8988T (cell line): ENCODE measurements at regions not wholly inside any gene's neighbourhood (a gene's known extent, or its start where the extent isn't known, plus 50 kb on each side); places are given as distances from the start of the nearest gene placed in this dataset.

Experiments
- DNase-seq: peaks from one replicate; pipeline ENCODE4 v3.0.0; 2011

- no peak for DNase-seq
These were observed 393.7 kb upstream of the C2CD4B start for GRCh38 chr15:62558640-62559380.

- no peak for DNase-seq
These were observed 394.3 kb upstream of the C2CD4B start for GRCh38 chr15:62559381-62559733.

DNA sequence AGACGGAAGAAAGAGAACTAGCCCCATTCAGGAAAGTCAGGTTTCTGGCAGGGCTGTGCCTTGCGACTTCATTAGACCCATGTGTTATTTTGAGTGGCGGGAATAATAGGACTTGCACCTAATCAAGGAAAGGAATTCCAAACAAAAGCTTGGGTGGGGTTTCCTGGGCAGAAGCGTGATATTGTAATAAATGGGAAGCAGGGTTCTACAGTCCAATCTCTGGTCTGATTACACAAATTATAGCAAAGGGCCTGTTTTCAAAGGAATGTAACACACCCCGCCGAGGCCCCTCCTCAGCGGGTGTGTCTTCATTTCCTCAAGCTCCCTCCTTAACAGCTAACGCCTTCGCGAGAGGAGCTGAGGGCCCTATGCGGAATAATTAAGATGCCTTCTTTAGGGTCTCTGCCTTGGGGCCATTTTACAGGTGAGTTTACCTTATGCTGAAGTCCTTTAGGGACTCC is 396.0 kb upstream of the C2CD4B start:
- no peak for DNase-seq

GRCh38 chr15:62561571-62561970 is 396.5 kb upstream of the C2CD4B start:
- no peak for DNase-seq

- DNase-seq = no peak
These were observed 400.0 kb upstream of the C2CD4B start for GRCh38 chr15:62564886-62565633.

GRCh38 chr15:62565634-62566026 is 400.5 kb upstream of the C2CD4B start:
- DNase-seq = no peak

DNA sequence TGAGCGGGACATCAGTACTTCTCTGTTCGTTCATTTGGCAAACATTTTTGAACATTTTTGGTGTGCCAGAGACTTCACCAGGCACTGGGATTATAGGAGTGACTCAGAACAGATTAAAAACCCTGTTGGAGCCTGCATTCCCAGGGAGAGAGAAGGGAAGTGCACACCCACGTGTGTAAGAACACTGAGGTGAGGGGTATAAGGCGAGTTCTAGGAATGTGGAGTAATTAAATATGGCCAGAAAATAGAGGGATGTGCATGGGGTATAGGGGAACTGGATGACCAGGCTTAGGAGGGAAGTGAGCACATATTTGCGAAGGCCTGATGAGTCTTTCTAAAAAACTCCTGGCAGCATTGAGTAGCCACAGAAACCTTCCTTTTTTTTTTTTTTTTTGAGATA is 401.2 kb upstream of the C2CD4B start:
- no peak for DNase-seq

- DNase-seq = no peak
These were observed 402.4 kb upstream of the C2CD4B start for GRCh38 chr15:62567501-62567900.

GRCh38 chr15:62568004-62568403 is 402.9 kb upstream of the C2CD4B start:
- no peak for DNase-seq

DNA sequence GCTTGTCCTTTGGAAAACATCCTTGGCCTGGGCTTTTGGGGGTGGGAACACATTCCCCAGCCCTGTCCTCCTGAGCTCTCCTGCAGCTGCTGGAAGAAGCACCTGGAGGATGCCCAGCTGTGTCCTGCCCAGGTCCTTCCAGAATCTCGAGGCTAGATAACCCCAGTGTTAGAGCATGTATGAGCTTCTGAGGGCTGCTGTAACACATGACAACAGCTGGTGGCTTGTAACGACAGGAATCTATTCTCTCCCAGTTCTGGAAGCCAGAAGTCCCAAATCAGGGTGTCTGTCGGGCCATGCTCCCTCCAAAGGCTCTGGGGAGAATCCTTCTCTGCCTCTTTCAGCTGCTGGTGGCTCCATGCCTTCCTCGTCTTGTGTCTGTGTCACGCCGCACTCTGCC is 403.6 kb upstream of the C2CD4B start:
- DNase-seq = no peak

GRCh38 chr15:62569460-62570404 is 404.6 kb upstream of the C2CD4B start:
- DNase-seq = no peak

DNA sequence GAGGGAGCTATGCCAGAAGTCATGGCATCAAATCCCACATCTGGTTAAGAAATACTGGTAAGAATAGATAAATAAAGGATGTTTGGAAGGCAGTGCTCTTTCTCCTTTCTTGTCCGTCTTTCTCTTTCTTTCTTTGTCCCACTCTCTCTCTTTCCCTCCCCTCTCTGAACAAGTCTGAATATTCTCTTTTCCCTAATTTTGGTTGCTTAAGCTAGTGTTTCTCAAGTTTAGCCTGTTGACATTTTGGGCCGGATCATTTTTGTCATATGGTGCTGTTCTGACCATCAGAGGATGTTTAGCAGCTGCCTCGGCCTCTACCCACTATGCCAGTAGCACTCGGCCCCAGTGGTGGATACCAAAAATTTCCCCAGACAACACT is 405.3 kb upstream of the C2CD4B start:
- DNase-seq = no peak

DNA sequence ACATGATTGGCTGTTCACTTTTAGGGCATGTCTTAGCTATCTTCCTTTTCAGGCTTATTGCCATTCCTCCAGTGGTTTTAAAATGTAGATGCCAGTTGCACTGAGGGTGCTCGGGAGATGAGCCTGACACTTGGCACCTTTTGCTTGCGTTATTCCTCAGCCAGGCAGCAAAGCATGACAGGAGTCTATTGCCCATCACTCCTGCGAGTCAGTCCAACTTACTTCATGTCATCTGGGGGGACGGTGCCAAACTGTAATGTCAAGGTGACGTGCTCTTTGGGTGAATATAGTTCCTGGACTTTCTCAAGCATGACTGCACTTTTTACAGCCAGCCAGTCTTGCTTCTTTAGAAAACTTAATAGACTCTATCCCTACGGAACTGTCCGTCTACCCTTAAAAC is 406.0 kb upstream of the C2CD4B start:
- DNase-seq = no peak

DNA sequence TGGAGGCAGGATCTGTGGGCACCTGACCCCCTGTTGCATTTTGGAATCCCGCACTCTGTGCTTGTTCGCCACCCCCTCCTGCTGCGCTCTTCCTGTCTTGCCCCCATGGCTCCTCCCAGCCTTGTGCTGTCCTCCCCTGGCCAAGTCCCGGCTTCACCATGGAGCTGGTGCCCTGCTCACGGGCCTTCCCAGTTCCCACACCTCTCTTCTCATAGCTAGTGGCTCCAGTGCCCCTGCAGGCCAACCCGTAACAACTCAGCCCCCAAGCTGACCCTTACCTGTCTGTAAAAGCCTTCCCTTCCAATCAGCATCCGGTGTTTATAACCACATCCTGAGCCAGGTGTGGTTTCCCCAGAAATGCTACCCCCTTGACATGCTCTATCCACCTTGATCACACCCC is 407.7 kb upstream of the C2CD4B start:
- no peak for DNase-seq

- DNase-seq = no peak
These were observed 408.8 kb upstream of the C2CD4B start for GRCh38 chr15:62573876-62574275.

DNA sequence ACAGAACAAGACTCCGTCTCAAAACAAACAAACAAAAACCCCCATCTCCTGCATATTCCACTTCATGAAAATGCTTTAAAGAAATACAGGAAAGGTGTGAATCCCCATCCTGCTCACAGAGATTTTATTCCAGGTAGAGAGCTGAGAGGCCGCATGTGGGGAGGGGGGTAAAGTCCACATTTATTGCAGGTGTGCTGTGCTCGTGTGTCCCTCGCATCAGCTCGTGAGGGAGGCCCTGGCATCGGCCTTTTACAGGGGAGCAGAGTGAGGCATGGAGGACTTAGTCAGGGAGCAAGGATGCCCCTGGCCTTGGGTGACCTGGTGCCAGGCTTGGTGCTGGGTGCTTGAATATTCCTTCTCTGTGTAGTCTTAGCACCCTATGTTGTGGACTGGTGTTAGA is 413.5 kb upstream of the C2CD4B start:
- no peak for DNase-seq

DNA sequence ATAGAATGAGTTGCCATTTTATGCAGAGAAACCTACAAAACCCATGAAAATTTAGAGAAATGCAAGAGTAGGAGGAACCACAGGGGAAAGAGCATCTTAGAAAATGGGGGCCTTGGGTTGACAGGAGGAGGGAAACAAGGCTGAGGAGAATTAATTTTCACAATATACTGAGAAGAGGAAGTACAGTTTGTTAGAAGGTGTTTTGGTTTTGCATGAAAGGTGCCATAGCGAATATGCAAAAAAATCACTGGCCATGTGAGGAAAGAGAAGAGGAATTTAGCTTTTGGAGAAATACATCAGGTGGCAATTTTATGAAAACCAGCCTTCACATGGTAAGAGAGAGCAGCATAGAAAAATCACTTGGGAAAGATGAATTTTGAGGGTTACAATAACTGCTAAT is 413.9 kb upstream of the C2CD4B start:
- no peak for DNase-seq

GRCh38 chr15:62579842-62580241 is 414.8 kb upstream of the C2CD4B start:
- no peak for DNase-seq

- DNase-seq = no peak
These were observed 417.5 kb upstream of the C2CD4B start for GRCh38 chr15:62582580-62582979.

GRCh38 chr15:62584301-62585235 is 419.5 kb upstream of the C2CD4B start:
- no peak for DNase-seq

GRCh38 chr15:62588938-62589670 is 424.0 kb upstream of the C2CD4B start:
- DNase-seq = no peak
